Neural progenitor cell (in vitro differentiated cells): ENCODE measurements at regions not wholly inside any gene's neighbourhood (a gene's known extent, or its start where the extent isn't known, plus 50 kb on each side); places are given as distances from the start of the nearest gene placed in this dataset.

Source experiments
- DNase-seq: peaks from one replicate; pipeline ENCODE4 v3.0.0-alpha.2; 2016; ENCODE audit warnings: low spot score
- H2AFZ ChIP-seq: fragments of 200-600 bp; sonication (generic); replicated peaks from 2 replicates; pipeline ENCODE4 v1.6.1; 2016; ENCODE audit warnings: antibody characterized with exemption
- H3F3A ChIP-seq: fragments of 200-600 bp; sonication (generic); 2 replicates; pipeline ENCODE4 v1.6.1; 2016; ENCODE audit warnings: antibody characterized with exemption, low read depth
- H3K27ac ChIP-seq: fragments of 200-600 bp; sonication (generic); 2 replicates; pipeline ENCODE4 v1.5.1; 2016; ENCODE audit warnings: mild to moderate bottlenecking
- H3K27me3 ChIP-seq: fragments of 200-600 bp; sonication (generic); 2 replicates; pipeline ENCODE4 v1.6.1; 2016; ENCODE audit warnings: mild to moderate bottlenecking, moderate library complexity
- H3K36me3 ChIP-seq: fragments of 200-600 bp; sonication (generic); 2 replicates; pipeline ENCODE4 v1.5.1; 2016
- H3K4me1 ChIP-seq: fragments of 200-600 bp; sonication (generic); 2 replicates; pipeline ENCODE4 v1.6.1; 2016; ENCODE audit warnings: mixed run types
- H3K4me2 ChIP-seq: fragments of 200-600 bp; sonication (generic); 2 replicates; pipeline ENCODE4 v1.6.1; 2016
- H3K4me3 ChIP-seq: fragments of 200-600 bp; sonication (generic); 2 replicates; pipeline ENCODE4 v1.5.1; 2016
- H3K79me2 ChIP-seq: fragments of 200-600 bp; sonication (generic); 2 replicates; pipeline ENCODE4 v1.6.1; 2016; ENCODE audit warnings: low read depth
- H3K9ac ChIP-seq: fragments of 200-600 bp; sonication (generic); 2 replicates; pipeline ENCODE4 v1.6.1; 2016
- H3K9me3 ChIP-seq: fragments of 200-600 bp; sonication (generic); 2 replicates; pipeline ENCODE4 v1.5.1; 2016; ENCODE audit warnings: low read depth
- H4K20me1 ChIP-seq: fragments of 200-600 bp; sonication (generic); 2 replicates; pipeline ENCODE4 v1.6.1; 2016; ENCODE audit warnings: low read depth
- H3K27ac Mint-ChIP-seq: 3 replicates; pipeline ENCODE4 v1.8.0; 2021; ENCODE audit warnings: mixed read lengths
- H3K27me3 Mint-ChIP-seq: 2 replicates; pipeline ENCODE4 v1.8.0; 2022; ENCODE audit warnings: low read depth, mild to moderate bottlenecking, inconsistent platforms, moderate library complexity, mixed read lengths; ENCODE audit not compliant: insufficient read depth
- H3K36me3 Mint-ChIP-seq: 3 replicates; pipeline ENCODE4 v1.8.0; 2021; ENCODE audit warnings: mixed read lengths
- H3K4me1 Mint-ChIP-seq: 3 replicates; pipeline ENCODE4 v1.8.0; 2021; ENCODE audit warnings: mixed read lengths
- H3K4me3 Mint-ChIP-seq: 3 replicates; pipeline ENCODE4 v1.8.0; 2021; ENCODE audit warnings: mild to moderate bottlenecking, moderate library complexity, mixed read lengths
- H3K9me3 Mint-ChIP-seq: 3 replicates; pipeline ENCODE4 v1.8.0; 2020; ENCODE audit warnings: mixed read lengths
- CTCF ChIP-seq: fragments of 200-600 bp; sonication (generic); IDR thresholded peaks from 2 replicates; pipeline ENCODE4 v1.5.1; 2017; ENCODE audit warnings: antibody characterized with exemption, mild to moderate bottlenecking
- EZH2 ChIP-seq: fragments of 200-600 bp; sonication (generic); IDR thresholded peaks from 2 replicates; pipeline ENCODE4 v1.6.1; 2017; ENCODE audit warnings: antibody characterized with exemption, mild to moderate bottlenecking, moderate library complexity
- EZH2phosphoT487 ChIP-seq: fragments of 200-600 bp; sonication (generic); IDR thresholded peaks from 2 replicates; pipeline ENCODE4 v1.6.1; 2017; ENCODE audit warnings: antibody characterized with exemption

GRCh38 chr6:43903739-43904290 lies 133.8 kb downstream of the VEGFA start:
- Histone ChIP-seq H3K79me2 (no peaks in the 10 kb centered on the region), H3F3A (no peaks in the 10 kb centered on the region), H4K20me1 (no peaks in the 10 kb centered on the region), H3K9me3 (no peaks in the 10 kb centered on the region), H3K4me2 (no peak overlapping the region), H3K27me3 (no peaks in the 10 kb centered on the region), H2AFZ (no peak overlapping the region), H3K36me3 (no peaks in the 10 kb centered on the region), H3K9ac (no peak overlapping the region), H3K4me1 (peaks cover 3% of the 10 kb centered on the region), H3K4me3 (no peak overlapping the region), H3K27ac (no peak overlapping the region)
- peaks cover 9% of the 10 kb centered on the region for H3K27me3 Mint-ChIP-seq
- DNase-seq = no peak
- no peak overlapping the region for H3K27ac Mint-ChIP-seq
- H3K4me1 Mint-ChIP-seq = peaks cover 12% of the 10 kb centered on the region
- TF ChIP-seq EZH2phosphoT487 (no peak), EZH2 (no peak), CTCF (no peak)
- H3K36me3 Mint-ChIP-seq = no peaks in the 10 kb centered on the region
- no peak overlapping the region for H3K4me3 Mint-ChIP-seq
- H3K9me3 Mint-ChIP-seq = no peaks in the 10 kb centered on the region

DNA sequence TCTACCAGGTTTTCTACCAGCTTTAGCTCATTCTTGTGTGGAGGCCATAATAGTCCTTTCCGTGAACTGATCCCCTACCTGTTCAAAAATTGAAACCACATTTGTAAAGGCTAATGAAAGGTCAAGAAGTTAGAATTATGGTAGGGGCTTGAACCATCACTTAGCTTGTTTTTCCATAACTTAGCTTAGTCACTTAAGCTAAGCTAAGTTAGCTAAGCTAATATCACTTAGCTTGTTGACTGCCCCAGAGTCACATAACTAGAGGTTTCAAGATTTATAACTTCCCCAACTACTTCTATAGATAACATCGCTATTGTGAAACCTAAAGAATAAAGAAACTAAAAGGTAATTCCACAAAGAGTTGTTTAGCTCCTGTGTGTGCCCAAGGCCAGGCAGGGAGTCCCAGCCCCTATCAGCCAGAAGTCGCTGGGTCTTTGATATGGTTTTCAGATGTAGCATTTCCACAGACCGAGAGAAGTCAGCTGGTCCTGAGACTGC lies 131.8 kb downstream of the VEGFA start:
- no peak for DNase-seq
- no peaks in the 10 kb centered on the region for H3K9me3 ChIP-seq
- no peak overlapping the region for H3K4me2 ChIP-seq
- no peaks in the 10 kb centered on the region for H3K79me2 ChIP-seq
- Mint-ChIP-seq H3K4me3 (no peak overlapping the region), H3K27ac (no peak overlapping the region), H3K9me3 (no peaks in the 10 kb centered on the region), H3K36me3 (no peaks in the 10 kb centered on the region), H3K27me3 (peaks cover 9% of the 10 kb centered on the region), H3K4me1 (peaks cover 12% of the 10 kb centered on the region)
- H3K36me3 ChIP-seq = no peaks in the 10 kb centered on the region
- H3F3A ChIP-seq = no peaks in the 10 kb centered on the region
- H3K4me1 ChIP-seq = peaks cover 3% of the 10 kb centered on the region
- no peak overlapping the region for H3K4me3 ChIP-seq
- no peak for TF ChIP-seq EZH2phosphoT487
- TF ChIP-seq EZH2 = no peak
- no peak for TF ChIP-seq CTCF
- no peak overlapping the region for H3K27ac ChIP-seq
- H2AFZ ChIP-seq = no peak overlapping the region
- H3K9ac ChIP-seq = no peak overlapping the region
- no peaks in the 10 kb centered on the region for H4K20me1 ChIP-seq
- H3K27me3 ChIP-seq = no peaks in the 10 kb centered on the region

DNA sequence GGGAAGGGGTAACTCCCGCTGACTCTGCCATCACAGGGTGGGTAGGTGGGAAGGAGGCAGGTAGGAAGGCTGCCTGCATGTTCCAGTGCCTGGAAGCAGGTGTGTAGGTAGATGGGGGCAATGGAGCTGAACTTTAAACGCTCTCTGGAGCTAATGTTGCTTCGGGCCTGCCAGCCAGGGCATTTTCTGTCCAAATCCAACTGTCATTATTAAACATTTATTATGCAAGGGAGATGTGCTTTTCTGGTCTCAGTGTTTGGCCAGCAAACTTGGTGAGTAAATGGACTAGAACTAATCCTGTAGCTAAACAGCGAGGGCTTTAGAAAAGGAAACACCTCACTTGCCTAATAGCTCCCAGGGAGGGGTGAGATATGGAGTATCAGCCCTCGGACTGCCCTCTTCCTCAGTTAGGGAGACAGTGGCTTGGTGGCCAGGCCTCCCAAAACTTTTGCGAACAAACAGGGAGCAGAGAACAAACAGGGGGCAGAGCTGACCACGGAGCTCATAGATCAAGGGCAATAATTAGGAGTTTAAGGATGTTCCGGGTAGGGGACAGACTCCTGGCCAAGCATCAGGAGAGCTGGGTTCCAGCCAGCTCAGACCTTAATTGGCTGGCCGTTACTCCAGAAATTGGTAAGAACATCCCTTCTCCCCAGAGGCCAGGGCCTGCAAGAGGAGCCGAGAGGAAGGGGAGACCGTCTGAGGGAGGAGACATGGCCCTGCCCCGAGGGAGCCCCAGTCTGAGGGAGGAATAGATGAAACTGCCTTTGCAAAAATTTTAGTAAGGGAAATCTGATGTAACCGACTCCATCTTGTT lies 131.1 kb downstream of the VEGFA start:
- Histone ChIP-seq H3K9me3 (no peaks in the 10 kb centered on the region), H3K4me3 (no peak overlapping the region), H4K20me1 (no peaks in the 10 kb centered on the region), H3K9ac (no peak overlapping the region), H2AFZ (no peak overlapping the region), H3K4me2 (no peak overlapping the region), H3K27me3 (no peaks in the 10 kb centered on the region), H3K4me1 (peaks cover 3% of the 10 kb centered on the region), H3K79me2 (no peaks in the 10 kb centered on the region), H3K27ac (no peak overlapping the region), H3K36me3 (no peaks in the 10 kb centered on the region), H3F3A (no peaks in the 10 kb centered on the region)
- DNase-seq = no peak
- H3K9me3 Mint-ChIP-seq = no peaks in the 10 kb centered on the region
- H3K27ac Mint-ChIP-seq = peak overlapping the region; percentile 71
- no peaks in the 10 kb centered on the region for H3K36me3 Mint-ChIP-seq
- no peak overlapping the region for H3K4me3 Mint-ChIP-seq
- peaks cover 13% of the 10 kb centered on the region for H3K4me1 Mint-ChIP-seq
- TF ChIP-seq EZH2phosphoT487 = no peak
- TF ChIP-seq CTCF = no peak
- H3K27me3 Mint-ChIP-seq = peaks cover 4% of the 10 kb centered on the region
